ENCODE measurements at regions not wholly inside any gene's neighbourhood (a gene's known extent, or its start where the extent isn't known, plus 50 kb on each side); places are given as distances from the start of the nearest gene placed in this dataset.

- H3K79me2 ChIP-seq (ENCODE audit: insufficient read depth, low read length), result no peaks in the 10 kb centered on the region
- H3K4me2 ChIP-seq (ENCODE audit: insufficient read depth, low read length), result no peak overlapping the region
- DNase-seq, result no peak
- H3K36me3 ChIP-seq (ENCODE audit: insufficient read depth, low read length), result no peaks in the 10 kb centered on the region
- H3K27ac ChIP-seq (ENCODE audit: low read length), result no peak overlapping the region
- no peaks in the 10 kb centered on the region for H3K9me3 ChIP-seq (ENCODE audit: insufficient read depth, low read length, severe bottlenecking)
- no peaks in the 10 kb centered on the region for H3K27me3 ChIP-seq (ENCODE audit: insufficient read depth, low read length, poor library complexity)
- H3K9ac ChIP-seq (ENCODE audit: low read depth, low read length), result no peak overlapping the region
- TF ChIP-seq, protein P1, sequence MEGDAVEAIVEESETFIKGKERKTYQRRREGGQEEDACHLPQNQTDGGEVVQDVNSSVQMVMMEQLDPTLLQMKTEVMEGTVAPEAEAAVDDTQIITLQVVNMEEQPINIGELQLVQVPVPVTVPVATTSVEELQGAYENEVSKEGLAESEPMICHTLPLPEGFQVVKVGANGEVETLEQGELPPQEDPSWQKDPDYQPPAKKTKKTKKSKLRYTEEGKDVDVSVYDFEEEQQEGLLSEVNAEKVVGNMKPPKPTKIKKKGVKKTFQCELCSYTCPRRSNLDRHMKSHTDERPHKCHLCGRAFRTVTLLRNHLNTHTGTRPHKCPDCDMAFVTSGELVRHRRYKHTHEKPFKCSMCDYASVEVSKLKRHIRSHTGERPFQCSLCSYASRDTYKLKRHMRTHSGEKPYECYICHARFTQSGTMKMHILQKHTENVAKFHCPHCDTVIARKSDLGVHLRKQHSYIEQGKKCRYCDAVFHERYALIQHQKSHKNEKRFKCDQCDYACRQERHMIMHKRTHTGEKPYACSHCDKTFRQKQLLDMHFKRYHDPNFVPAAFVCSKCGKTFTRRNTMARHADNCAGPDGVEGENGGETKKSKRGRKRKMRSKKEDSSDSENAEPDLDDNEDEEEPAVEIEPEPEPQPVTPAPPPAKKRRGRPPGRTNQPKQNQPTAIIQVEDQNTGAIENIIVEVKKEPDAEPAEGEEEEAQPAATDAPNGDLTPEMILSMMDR (IDR thresholded peaks at IDR 0.05; ENCODE audit: borderline replicate concordance, extremely low read depth, low read length, poor library complexity, severe bottlenecking), result no peak
- TF ChIP-seq EZH2 (IDR thresholded peaks at IDR 0.05; ENCODE audit: borderline replicate concordance, low read depth, low read length, severe bottlenecking), result no peak
- ATAC-seq (ENCODE audit: insufficient read depth, low read depth), result no peak
- H4K20me1 ChIP-seq (ENCODE audit: insufficient read depth, low read length), result no peaks in the 10 kb centered on the region
- H3K4me3 ChIP-seq (ENCODE audit: low read depth in 1 of 2, low read length in 2 of 2), result no peak overlapping the region
- no peak overlapping the region for H2AFZ ChIP-seq (ENCODE audit: low read depth, low read length)
- no peaks in the 10 kb centered on the region for H3K4me1 ChIP-seq (ENCODE audit: insufficient read depth, low read length)
Measured at GRCh38 chr20:6614836-6615235, 152.7 kb upstream of the BMP2 start.

GRCh38 chr20:6613280-6613861, 154.1 kb upstream of the BMP2 start:
- H3K27me3 ChIP-seq (ENCODE audit: insufficient read depth, low read length, poor library complexity), result no peaks in the 10 kb centered on the region
- H2AFZ ChIP-seq (ENCODE audit: low read depth, low read length), result no peak overlapping the region
- no peaks in the 10 kb centered on the region for H3K79me2 ChIP-seq (ENCODE audit: insufficient read depth, low read length)
- DNase-seq, result no peak
- H3K9ac ChIP-seq (ENCODE audit: low read depth, low read length), result no peak overlapping the region
- H3K9me3 ChIP-seq (ENCODE audit: insufficient read depth, low read length, severe bottlenecking), result no peaks in the 10 kb centered on the region
- H3K36me3 ChIP-seq (ENCODE audit: insufficient read depth, low read length), result no peaks in the 10 kb centered on the region
- no peak overlapping the region for H3K4me3 ChIP-seq (ENCODE audit: low read depth in 1 of 2, low read length in 2 of 2)
- H3K27ac ChIP-seq (ENCODE audit: low read length), result no peak overlapping the region
- H3K4me1 ChIP-seq (ENCODE audit: insufficient read depth, low read length), result no peaks in the 10 kb centered on the region
- no peak for TF ChIP-seq EZH2 (IDR thresholded peaks at IDR 0.05; ENCODE audit: borderline replicate concordance, low read depth, low read length, severe bottlenecking)
- TF ChIP-seq, protein P1 (IDR thresholded peaks at IDR 0.05; ENCODE audit: borderline replicate concordance, extremely low read depth, low read length, poor library complexity, severe bottlenecking), result no peak
- no peaks in the 10 kb centered on the region for H4K20me1 ChIP-seq (ENCODE audit: insufficient read depth, low read length)
- no peak overlapping the region for H3K4me2 ChIP-seq (ENCODE audit: insufficient read depth, low read length)
- ATAC-seq (ENCODE audit: insufficient read depth, low read depth), result no peak

GRCh38 chr20:6612606-6612923, 154.9 kb upstream of the BMP2 start:
- ATAC-seq (ENCODE audit: insufficient read depth, low read depth), result no peak
- Histone ChIP-seq H3K4me1 (ENCODE audit: insufficient read depth, low read length) (no peaks in the 10 kb centered on the region), H3K36me3 (ENCODE audit: insufficient read depth, low read length) (no peaks in the 10 kb centered on the region), H3K27me3 (ENCODE audit: insufficient read depth, low read length, poor library complexity) (no peaks in the 10 kb centered on the region), H3K79me2 (ENCODE audit: insufficient read depth, low read length) (no peaks in the 10 kb centered on the region), H3K4me3 (ENCODE audit: low read depth in 1 of 2, low read length in 2 of 2) (no peak overlapping the region), H4K20me1 (ENCODE audit: insufficient read depth, low read length) (no peaks in the 10 kb centered on the region), H2AFZ (ENCODE audit: low read depth, low read length) (no peak overlapping the region), H3K4me2 (ENCODE audit: insufficient read depth, low read length) (no peak overlapping the region), H3K9me3 (ENCODE audit: insufficient read depth, low read length, severe bottlenecking) (no peaks in the 10 kb centered on the region), H3K27ac (ENCODE audit: low read length) (no peak overlapping the region), H3K9ac (ENCODE audit: low read depth, low read length) (no peak overlapping the region)
- no peak for TF ChIP-seq EZH2 (IDR thresholded peaks at IDR 0.05; ENCODE audit: borderline replicate concordance, low read depth, low read length, severe bottlenecking)
- TF ChIP-seq, protein P1 (IDR thresholded peaks at IDR 0.05; ENCODE audit: borderline replicate concordance, extremely low read depth, low read length, poor library complexity, severe bottlenecking), result no peak
- no peak for DNase-seq

Measured in DND-41 (cell line).